ENCODE measurements at regions not wholly inside any gene's neighbourhood (a gene's known extent, or its start where the extent isn't known, plus 50 kb on each side); places are given as distances from the start of the nearest gene placed in this dataset.

DNA sequence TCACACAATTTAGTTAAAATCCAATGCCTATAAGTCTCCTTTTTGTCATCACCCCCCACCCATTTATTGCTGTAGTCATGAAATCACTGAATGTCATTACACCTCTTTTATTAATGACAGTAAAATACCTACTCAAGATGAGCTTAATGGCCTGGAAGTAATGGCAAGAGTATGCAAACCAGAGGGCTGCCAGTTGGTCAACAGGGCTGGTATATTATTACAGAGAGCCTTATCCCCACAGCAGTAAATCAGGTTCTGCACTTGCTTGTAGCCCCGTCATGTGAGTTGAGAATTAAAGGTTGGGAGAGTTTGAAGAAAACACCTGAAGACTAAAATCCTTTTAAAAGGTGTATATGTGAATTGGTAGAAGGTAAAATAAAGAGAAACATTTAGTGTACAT lies 372.4 kb downstream of the MAT2B start:
- TF ChIP-seq POLR2A (IDR thresholded peaks at IDR 0.05): no peak
- TF ChIP-seq, protein P1, sequence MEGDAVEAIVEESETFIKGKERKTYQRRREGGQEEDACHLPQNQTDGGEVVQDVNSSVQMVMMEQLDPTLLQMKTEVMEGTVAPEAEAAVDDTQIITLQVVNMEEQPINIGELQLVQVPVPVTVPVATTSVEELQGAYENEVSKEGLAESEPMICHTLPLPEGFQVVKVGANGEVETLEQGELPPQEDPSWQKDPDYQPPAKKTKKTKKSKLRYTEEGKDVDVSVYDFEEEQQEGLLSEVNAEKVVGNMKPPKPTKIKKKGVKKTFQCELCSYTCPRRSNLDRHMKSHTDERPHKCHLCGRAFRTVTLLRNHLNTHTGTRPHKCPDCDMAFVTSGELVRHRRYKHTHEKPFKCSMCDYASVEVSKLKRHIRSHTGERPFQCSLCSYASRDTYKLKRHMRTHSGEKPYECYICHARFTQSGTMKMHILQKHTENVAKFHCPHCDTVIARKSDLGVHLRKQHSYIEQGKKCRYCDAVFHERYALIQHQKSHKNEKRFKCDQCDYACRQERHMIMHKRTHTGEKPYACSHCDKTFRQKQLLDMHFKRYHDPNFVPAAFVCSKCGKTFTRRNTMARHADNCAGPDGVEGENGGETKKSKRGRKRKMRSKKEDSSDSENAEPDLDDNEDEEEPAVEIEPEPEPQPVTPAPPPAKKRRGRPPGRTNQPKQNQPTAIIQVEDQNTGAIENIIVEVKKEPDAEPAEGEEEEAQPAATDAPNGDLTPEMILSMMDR (IDR thresholded peaks at IDR 0.05): no peak
- Histone ChIP-seq H3K27ac (no peak overlapping the region), H3K4me3 (replicated peaks in 1 of 3) (no peak overlapping the region), H3K9me3 (no peaks in the 10 kb centered on the region), H3K36me3 (no peaks in the 10 kb centered on the region), H3K4me1 (no peaks in the 10 kb centered on the region), H3K27me3 (no peaks in the 10 kb centered on the region)
- DNase-seq: no peak
- intact Hi-C loops (cut with DNase I): no loop called here
- WGBS, 2 donors: 90 to 96% methylated on average over 1 of the region's 1 CpG

DNA sequence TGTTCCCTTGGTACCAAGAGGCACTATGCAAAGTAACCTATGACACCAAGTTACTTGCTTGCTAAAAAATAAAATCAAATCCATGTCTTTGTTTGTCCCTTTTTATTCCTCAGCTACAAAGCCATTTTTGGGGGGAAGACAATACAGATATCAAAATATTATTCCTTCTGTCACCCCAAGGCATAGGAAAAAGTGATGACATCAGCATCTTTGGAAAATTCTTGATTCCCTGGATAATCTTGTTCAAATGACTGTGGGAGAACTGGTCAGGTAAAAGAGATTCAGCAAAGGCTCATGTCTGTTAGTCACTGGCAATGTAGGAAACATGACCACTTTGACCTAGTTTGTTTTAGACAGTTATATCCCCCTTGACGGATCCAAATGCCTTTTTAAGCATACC lies 373.1 kb downstream of the MAT2B start:
- no peak for TF ChIP-seq POLR2A (IDR thresholded peaks at IDR 0.05)
- TF ChIP-seq, protein P1 (IDR thresholded peaks at IDR 0.05): no peak
- DNase-seq: no peak
- Histone ChIP-seq H3K27ac (no peak overlapping the region), H3K27me3 (no peaks in the 10 kb centered on the region), H3K36me3 (no peaks in the 10 kb centered on the region), H3K4me3 (replicated peaks in 1 of 3) (no peak overlapping the region), H3K9me3 (no peaks in the 10 kb centered on the region), H3K4me1 (no peaks in the 10 kb centered on the region)
- 85 to 88% methylated on average over 1 of the region's 1 CpG for WGBS, 2 donors
- intact Hi-C loops (cut with DNase I): no loop called here

DNA sequence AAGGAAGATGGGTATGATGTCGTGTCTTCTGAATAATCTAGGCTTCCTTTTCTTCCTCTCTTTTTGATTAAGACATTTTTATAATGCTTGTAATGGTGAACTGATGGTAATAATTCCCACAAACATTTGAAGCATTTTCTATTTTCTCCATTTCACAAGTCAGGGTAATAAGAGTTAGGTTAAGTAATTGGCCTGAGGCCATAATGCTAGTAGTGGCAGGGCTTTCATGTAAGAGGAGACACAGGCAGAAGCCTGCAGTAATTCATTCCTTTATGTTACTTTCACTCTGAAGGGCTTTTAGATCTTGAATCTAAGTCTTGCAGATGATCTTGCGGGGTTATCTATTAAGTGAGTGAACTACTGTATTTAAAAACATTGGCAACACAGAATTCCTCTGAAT lies 374.9 kb downstream of the MAT2B start:
- no peak for DNase-seq
- H3K4me1 ChIP-seq: no peaks in the 10 kb centered on the region
- intact Hi-C loops (cut with DNase I): no loop called here
- WGBS, 2 donors: 84 to 90% methylated on average over 2 of the region's 2 CpGs
- no peaks in the 10 kb centered on the region for H3K36me3 ChIP-seq
- H3K4me3 ChIP-seq (replicated peaks in 1 of 3): no peak overlapping the region
- no peak overlapping the region for H3K27ac ChIP-seq
- TF ChIP-seq POLR2A (IDR thresholded peaks at IDR 0.05): no peak
- TF ChIP-seq, protein P1 (IDR thresholded peaks at IDR 0.05): no peak
- no peaks in the 10 kb centered on the region for H3K9me3 ChIP-seq
- no peaks in the 10 kb centered on the region for H3K27me3 ChIP-seq

DNA sequence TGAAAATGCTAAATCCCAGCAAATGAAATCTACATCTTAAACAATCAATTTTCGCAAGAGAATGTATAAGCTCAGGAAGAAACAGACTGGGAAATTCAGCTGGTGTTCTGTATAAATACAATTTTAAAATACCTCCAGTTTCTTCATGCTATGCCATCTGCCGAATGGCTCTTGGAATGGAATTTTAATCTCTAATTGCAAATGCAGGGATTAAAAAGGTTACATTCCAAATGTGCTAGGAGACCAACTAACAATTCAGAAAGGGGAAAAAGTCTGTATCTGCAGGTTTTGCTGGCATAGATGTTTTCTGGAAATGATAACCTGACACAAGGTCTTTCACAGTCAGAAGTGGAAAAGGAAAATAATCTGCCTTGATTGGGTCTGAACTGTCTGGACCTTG lies 379.7 kb downstream of the MAT2B start:
- DNase-seq: no peak
- Histone ChIP-seq H3K9me3 (no peaks in the 10 kb centered on the region), H3K27me3 (no peaks in the 10 kb centered on the region), H3K4me3 (replicated peaks in 1 of 3) (no peak overlapping the region), H3K36me3 (no peaks in the 10 kb centered on the region), H3K4me1 (no peaks in the 10 kb centered on the region), H3K27ac (no peak overlapping the region)
- no peak for TF ChIP-seq POLR2A (IDR thresholded peaks at IDR 0.05)
- TF ChIP-seq, protein P1 (IDR thresholded peaks at IDR 0.05): no peak
- intact Hi-C loops (cut with DNase I): no loop called here
- WGBS, 2 donors: 67 to 83% methylated on average over 2 of the region's 2 CpGs

DNA sequence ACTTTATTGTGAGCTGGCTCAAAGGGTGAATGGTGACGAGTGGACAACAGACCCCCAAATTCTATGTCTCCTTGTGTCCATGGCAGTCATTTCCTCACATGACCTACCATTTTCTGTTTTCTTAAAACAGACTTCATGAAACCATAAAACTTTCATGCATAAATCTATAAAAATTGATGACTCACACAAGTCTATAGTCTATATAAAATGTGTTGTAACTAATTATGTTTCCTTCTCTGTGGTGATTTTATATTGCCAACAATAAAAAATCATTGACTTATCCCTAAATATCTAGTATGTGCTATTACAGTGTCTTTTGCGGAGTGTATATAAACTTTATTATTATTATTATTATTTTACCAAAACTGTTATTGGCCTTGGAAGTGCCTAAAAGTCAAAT lies 382.4 kb downstream of the MAT2B start:
- Histone ChIP-seq H3K36me3 (no peaks in the 10 kb centered on the region), H3K4me1 (no peaks in the 10 kb centered on the region), H3K9me3 (no peaks in the 10 kb centered on the region), H3K4me3 (replicated peaks in 1 of 3) (no peak overlapping the region), H3K27me3 (no peaks in the 10 kb centered on the region), H3K27ac (no peak overlapping the region)
- WGBS, 2 donors: 67 to 71% methylated on average over 2 of the region's 2 CpGs
- no peak for DNase-seq
- intact Hi-C loops (cut with DNase I): no loop called here
- no peak for TF ChIP-seq POLR2A (IDR thresholded peaks at IDR 0.05)
- TF ChIP-seq, protein P1 (IDR thresholded peaks at IDR 0.05): no peak

All from thyroid gland (tissue), 4 donors.